HG03457 (cell line): ENCODE measurements at regions not wholly inside any gene's neighbourhood (a gene's known extent, or its start where the extent isn't known, plus 50 kb on each side); places are given as distances from the start of the nearest gene placed in this dataset.
"Not testable (repeated sequence)": the region's sequence is repeated elsewhere in the genome, so short reads cannot be mapped to it uniquely, and the experiment has no call there.

Source experiments
- ATAC-seq: cut with Tn5 transposase; IDR thresholded peaks from one replicate; pipeline ENCODE4 v1.9.1; 2021; ENCODE audit warnings: moderate number of reproducible peaks; ENCODE audit not compliant: unreplicated experiment

DNA sequence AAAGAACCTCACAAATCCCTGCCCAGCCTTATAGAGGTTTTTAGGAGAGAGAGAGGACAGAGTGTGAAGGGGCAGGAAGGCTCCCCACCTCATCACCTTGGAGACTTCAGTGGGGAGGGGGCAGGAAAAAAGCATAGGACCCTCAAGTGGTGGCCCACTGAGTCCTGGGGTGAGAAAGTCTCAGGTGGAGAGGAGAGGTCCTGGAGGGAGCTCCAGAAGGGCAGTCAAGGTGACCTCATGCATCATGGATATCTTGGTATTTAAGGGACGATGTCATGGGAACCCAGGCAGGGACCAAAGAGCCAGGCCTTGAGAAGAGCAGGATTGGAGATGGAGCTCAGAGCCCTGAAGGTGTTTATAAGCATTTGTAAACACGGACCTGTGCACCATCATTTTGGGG lies 204.5 kb downstream of the SLC4A3 start:
- ATAC-seq: no peak

- no peak for ATAC-seq
Observed at GRCh38 chr2:219832904-219833303, 205.5 kb downstream of the SLC4A3 start.

GRCh38 chr2:219835493-219835892 lies 208.1 kb downstream of the SLC4A3 start:
- no peak for ATAC-seq

DNA sequence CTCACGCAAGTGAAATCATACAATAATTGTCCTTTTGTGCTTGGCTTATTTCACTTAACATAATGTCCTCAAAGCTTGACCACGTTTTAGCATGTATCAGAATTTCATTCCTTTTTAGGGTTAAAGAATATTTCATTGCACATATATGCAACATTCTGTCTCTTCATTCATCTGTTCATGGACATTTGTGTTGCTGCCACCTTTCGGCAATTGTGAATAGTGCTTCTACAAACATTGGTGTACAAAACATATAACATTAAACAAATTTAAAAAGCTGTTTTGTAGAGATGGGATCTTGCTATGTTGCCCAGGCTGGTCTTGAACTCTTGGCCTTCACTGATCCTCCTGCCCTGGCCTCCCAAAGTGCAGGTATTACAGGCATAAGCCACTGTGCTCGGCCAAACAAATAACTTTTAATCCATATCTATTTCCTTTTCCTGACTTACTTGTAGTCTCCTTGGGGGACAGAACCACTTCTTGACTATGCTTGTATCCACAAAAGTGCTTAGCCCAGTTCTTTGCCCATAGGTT lies 209.3 kb downstream of the SLC4A3 start:
- no peak for ATAC-seq

DNA sequence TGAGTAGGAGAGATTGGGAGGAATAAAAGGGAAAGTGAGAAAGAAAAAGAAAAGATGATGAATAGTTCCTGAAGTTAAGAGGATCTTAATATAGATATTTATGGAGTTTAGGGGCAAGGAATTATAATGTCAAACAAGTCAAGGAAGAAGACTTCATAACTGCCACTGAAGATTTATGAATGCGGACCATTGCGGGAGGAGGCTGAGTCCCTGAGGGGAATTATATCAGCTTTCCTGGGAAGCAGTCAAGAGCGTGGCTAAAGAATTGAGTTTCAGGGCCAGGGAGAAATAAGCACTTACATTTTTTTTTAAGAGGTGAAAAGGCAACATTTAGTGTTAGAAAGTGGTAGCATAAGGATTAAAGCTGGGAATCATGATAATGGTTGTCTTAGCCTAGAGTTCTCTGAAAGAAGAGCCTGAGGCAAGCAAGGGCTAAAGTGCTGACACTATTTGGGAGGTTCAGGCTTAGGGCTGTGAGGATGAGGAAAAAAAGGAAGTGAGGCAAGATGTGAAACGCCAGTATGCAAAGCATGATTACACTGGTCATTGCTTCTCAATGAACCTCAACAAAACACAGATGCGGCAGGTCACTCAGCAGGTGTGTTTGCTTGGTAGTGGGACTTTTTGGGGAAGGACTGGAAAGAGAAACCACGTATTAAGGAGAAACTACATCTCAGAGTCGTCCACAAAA lies 217.1 kb downstream of the SLC4A3 start:
- ATAC-seq: peak; percentile 97

GRCh38 chr2:219848882-219849281 lies 221.5 kb downstream of the SLC4A3 start:
- ATAC-seq: no peak

- ATAC-seq: no peak
Observed at GRCh38 chr2:219851169-219851568, 223.7 kb downstream of the SLC4A3 start.

GRCh38 chr2:219851801-219852481 lies 224.5 kb downstream of the SLC4A3 start:
- ATAC-seq: no peak

- ATAC-seq: no peak
Observed at GRCh38 chr2:219852626-219853025, 225.2 kb downstream of the SLC4A3 start.

GRCh38 chr2:219856602-219857001 lies 229.2 kb downstream of the SLC4A3 start:
- no peak for ATAC-seq

DNA sequence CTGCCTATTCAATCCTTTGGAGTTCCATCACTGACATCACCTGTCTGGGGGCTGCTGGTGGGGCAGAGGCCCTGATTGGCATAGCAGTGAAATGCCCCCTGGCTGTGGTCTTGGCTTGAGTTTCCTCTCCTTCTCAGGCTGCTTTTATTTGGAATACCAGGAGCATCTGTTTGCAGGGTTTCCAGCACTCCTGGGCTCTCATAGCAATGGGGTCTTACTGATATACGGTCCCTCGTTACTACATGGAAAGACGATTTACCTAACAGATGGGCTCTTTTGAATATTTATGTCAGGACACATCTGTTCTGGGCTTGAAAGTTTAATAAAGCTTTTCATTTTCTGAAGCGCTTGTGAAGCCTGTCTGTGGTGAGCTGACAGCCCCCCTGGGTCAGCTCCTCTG lies 230.3 kb downstream of the SLC4A3 start:
- ATAC-seq: no peak

- ATAC-seq: no peak
Observed at GRCh38 chr2:219861307-219861706, 233.9 kb downstream of the SLC4A3 start.

GRCh38 chr2:219864154-219864553 lies 236.7 kb downstream of the SLC4A3 start:
- no peak for ATAC-seq

- ATAC-seq: no peak
Observed at GRCh38 chr2:219868635-219869034, 241.2 kb downstream of the SLC4A3 start.

DNA sequence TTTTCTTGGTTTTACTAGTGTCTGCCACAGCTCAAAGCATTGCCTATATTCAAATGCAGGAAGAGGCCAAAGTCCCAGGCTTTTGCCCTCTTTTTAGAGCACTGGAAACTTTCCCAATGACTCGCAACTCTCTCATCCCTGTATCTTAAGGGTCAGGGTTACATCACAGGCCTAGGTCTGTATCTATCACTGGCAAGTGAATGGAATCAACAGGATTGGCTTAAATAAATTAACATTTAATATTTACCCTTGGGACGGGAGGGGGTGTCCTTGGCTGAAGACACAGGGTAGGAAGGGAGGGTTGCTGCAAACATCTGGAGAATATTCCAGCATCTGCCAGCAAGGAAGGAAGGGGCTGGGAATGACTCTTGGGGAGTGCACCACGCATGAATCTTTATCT lies 242.6 kb downstream of the SLC4A3 start:
- no peak for ATAC-seq

DNA sequence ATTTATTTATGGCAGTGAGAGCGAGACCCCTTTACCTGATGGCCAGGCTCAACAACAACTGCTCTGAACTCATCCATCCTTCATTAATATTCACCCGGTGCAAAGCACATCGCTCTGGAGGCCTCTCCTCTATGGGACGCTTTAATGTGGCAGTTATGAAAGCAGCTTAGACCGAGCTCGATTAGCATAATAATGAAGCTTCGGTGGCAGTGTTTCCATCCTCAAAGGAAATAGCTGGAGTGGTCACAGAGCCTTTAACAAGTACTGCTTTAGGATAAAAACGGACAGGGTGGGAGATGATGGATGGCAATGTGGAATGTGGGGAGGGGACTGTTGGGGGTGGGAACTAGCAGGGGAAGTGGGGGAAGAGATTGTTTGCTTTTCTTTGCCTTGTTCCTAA lies 243.9 kb downstream of the SLC4A3 start:
- no peak for ATAC-seq

- no peak for ATAC-seq
Observed at GRCh38 chr2:219875036-219875435, 247.6 kb downstream of the SLC4A3 start.

DNA sequence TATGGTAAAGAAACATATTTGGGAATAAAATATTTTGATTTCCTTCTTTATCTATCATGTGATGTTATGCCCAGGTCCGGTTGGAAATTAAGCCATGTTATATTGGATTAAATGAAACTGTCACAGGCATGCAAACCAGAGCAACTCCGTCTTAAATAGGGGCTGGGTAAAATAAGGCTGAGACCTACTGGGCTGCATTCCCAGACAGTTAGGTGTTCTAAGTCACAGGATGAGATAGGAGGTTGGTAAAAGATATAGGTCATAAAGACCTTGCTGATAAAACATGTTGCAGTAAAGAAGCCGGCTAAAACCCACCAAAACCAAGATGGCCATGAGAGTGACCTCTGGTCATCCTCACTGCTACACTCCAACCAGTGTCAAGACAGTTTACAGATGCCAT lies 248.6 kb downstream of the SLC4A3 start:
- not testable (repeated sequence) for ATAC-seq

GRCh38 chr2:219876931-219877330 lies 249.5 kb downstream of the SLC4A3 start:
- no peak for ATAC-seq

GRCh38 chr2:219877728-219878127 lies 250.3 kb downstream of the SLC4A3 start:
- ATAC-seq: no peak

DNA sequence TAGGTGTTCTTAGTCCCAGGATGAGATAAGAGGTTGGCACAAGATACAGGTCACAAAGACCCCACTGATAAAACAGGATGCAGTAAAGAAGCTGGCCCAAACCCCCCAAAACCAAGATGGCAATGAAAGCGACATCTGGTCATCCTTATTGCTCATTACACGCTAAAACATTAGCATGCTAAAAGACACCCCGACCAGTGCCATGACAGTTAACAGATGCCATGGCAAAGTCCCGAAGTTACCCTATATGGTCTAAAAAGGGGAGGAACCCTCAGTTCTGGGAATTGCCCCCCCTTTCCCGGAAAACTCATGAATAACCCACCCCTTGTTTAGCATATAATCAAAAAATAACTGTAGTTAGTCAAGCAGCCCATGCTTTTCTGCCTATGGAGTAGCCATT lies 251.1 kb downstream of the SLC4A3 start:
- ATAC-seq: no peak

DNA sequence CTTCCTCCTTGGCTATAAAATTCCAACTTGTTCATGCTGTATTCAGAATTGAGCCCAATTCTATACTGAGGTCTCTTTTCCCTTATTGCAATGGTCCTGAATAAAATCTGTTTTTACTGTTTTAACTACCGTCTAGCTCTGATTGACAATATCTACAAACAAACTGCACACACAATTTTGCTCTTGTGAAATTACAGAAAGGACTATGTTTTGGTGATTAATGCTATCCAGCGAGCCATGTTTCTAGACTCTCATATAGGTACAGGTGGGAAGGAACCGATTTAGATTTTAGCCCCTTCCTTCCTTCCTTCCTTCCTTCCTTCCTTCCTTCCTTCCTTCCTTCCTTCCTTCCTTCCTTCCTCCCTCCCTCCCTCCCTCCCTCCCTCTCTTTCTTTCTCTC lies 254.4 kb downstream of the SLC4A3 start:
- ATAC-seq: no peak
